ENCODE measurements at regions not wholly inside any gene's neighbourhood (a gene's known extent, or its start where the extent isn't known, plus 50 kb on each side); places are given as distances from the start of the nearest gene placed in this dataset.

DNA sequence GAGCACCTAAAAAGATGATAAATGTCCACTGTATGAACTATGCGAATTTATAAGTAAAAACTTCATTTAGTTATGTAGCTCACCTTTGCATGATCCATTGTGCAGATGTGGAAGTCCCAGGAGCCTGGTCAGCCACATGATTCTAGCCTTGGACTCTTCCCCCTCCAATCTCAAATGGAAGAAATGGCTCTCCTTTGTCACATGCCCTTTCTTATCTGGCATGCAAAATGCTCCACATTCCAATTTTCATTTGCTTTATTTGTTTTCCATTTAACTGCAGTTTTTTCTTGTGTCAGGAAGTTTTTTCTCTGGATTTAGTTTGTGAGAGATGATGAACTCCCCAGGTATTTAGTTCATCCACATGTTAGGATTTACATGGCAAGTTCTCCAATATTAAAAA, 73.8 kb downstream of the DYRK2 start:
- TF ChIP-seq, protein P1, sequence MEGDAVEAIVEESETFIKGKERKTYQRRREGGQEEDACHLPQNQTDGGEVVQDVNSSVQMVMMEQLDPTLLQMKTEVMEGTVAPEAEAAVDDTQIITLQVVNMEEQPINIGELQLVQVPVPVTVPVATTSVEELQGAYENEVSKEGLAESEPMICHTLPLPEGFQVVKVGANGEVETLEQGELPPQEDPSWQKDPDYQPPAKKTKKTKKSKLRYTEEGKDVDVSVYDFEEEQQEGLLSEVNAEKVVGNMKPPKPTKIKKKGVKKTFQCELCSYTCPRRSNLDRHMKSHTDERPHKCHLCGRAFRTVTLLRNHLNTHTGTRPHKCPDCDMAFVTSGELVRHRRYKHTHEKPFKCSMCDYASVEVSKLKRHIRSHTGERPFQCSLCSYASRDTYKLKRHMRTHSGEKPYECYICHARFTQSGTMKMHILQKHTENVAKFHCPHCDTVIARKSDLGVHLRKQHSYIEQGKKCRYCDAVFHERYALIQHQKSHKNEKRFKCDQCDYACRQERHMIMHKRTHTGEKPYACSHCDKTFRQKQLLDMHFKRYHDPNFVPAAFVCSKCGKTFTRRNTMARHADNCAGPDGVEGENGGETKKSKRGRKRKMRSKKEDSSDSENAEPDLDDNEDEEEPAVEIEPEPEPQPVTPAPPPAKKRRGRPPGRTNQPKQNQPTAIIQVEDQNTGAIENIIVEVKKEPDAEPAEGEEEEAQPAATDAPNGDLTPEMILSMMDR (IDR thresholded peaks at IDR 0.05; ENCODE audit: low read depth, low read length): no peak
- TF ChIP-seq POLR2A (IDR thresholded peaks at IDR 0.05; ENCODE audit: extremely low read depth, insufficient read length) (no peak), MYC (IDR thresholded peaks at IDR 0.05; ENCODE audit: low read depth, low read length) (no peak)

All from NB4 (cell line).